Left lobe of liver (tissue), 2 donors: ENCODE measurements at regions not wholly inside any gene's neighbourhood (a gene's known extent, or its start where the extent isn't known, plus 50 kb on each side); places are given as distances from the start of the nearest gene placed in this dataset.

Experiments
- ATAC-seq: fragments of 200-7000 bp; cut with Tn5 transposase; one replicate; pipeline ENCODE4 v1.9.1; 2020; ENCODE audit warnings: mild to moderate bottlenecking, moderate library complexity
- DNase-seq: peaks from one replicate; pipeline ENCODE4 v3.0.0-alpha.2; 2020; ENCODE audit warnings: low spot score
- donor health status: DM: no; HTN: no; CAD: no; lungs with moderate emphysema.
- donor health status: DM: no; HTN: yes; CAD: no.

GRCh38 chr20:62578294-62578897 is 63.9 kb upstream of the SLCO4A1 start:
- DNase-seq (no peak), ATAC-seq (no peak)

GRCh38 chr20:62580052-62580451 is 62.3 kb upstream of the SLCO4A1 start:
- no peak for ATAC-seq
- DNase-seq = no peak

GRCh38 chr20:62580733-62581132 is 61.6 kb upstream of the SLCO4A1 start:
- no peak for ATAC-seq

GRCh38 chr20:62581308-62581707 is 61.0 kb upstream of the SLCO4A1 start:
- no peak for ATAC-seq
- no peak for DNase-seq

More at GRCh38 chr20:62580733-62581132, 61.6 kb upstream of the SLCO4A1 start:
- no peak for DNase-seq

- no peak for ATAC-seq
- DNase-seq = no peak
Observed at GRCh38 chr20:62581806-62582205, 60.5 kb upstream of the SLCO4A1 start.

- DNase-seq (no peak), ATAC-seq (peak; percentile 40)
Observed at GRCh38 chr20:62583424-62583920, 58.8 kb upstream of the SLCO4A1 start.

- DNase-seq (no peak), ATAC-seq (no peak)
Observed at GRCh38 chr20:62584671-62585460, 57.4 kb upstream of the SLCO4A1 start.

GRCh38 chr20:62585461-62585970 is 56.8 kb upstream of the SLCO4A1 start:
- ATAC-seq (no peak), DNase-seq (no peak)

- DNase-seq (no peak), ATAC-seq (no peak)
Observed at GRCh38 chr20:62586799-62587198, 55.5 kb upstream of the SLCO4A1 start.

- DNase-seq = no peak
Observed at GRCh38 chr20:62587757-62588402, 54.4 kb upstream of the SLCO4A1 start.

GRCh38 chr20:62588458-62589149 is 53.7 kb upstream of the SLCO4A1 start:
- ATAC-seq (no peak), DNase-seq (no peak)

More at GRCh38 chr20:62587757-62588402, 54.4 kb upstream of the SLCO4A1 start:
- no peak for ATAC-seq

GRCh38 chr20:62589150-62589498 is 53.2 kb upstream of the SLCO4A1 start:
- DNase-seq (no peak), ATAC-seq (no peak)

- ATAC-seq = no peak
- no peak for DNase-seq
Observed at GRCh38 chr20:62589720-62590119, 52.6 kb upstream of the SLCO4A1 start.

GRCh38 chr20:62590309-62591121 is 51.8 kb upstream of the SLCO4A1 start:
- no peak for ATAC-seq

GRCh38 chr20:62591122-62591468 is 51.2 kb upstream of the SLCO4A1 start:
- DNase-seq (no peak), ATAC-seq (no peak)

More at GRCh38 chr20:62590309-62591121, 51.8 kb upstream of the SLCO4A1 start:
- DNase-seq = no peak

- no peak for ATAC-seq
- no peak for DNase-seq
Observed at GRCh38 chr20:62591591-62591990, 50.7 kb upstream of the SLCO4A1 start.
